Small intestine (tissue), 7 donors: ENCODE measurements at regions not wholly inside any gene's neighbourhood (a gene's known extent, or its start where the extent isn't known, plus 50 kb on each side); places are given as distances from the start of the nearest gene placed in this dataset.
"Not testable (repeated sequence)": the region's sequence is repeated elsewhere in the genome, so short reads cannot be mapped to it uniquely, and the experiment has no call there.

Experiments
- DNase-seq, 2 donors: peaks; one replicate each; pipeline versions ENCODE4 v3.0.0 to v3.0.0-alpha.2; 2013
- FAIRE-seq: peaks from 2 replicates; lab custom pipeline; 2012; peaks lifted over from hg19 to GRCh38; lab: Jason Lieb, UNC
- H3K27ac ChIP-seq, 3 donors: one replicate each; pipeline ENCODE4 v1.5.1; 2013; ENCODE audit warnings: low read length in 2 of 3, mild to moderate bottlenecking in 2 of 3, control low read depth in 1 of 3, inconsistent platforms in 1 of 3, low read depth in 1 of 3, moderate library complexity in 1 of 3
- H3K27me3 ChIP-seq, 3 donors: one replicate each; pipeline ENCODE4 v1.6.1; 2013; ENCODE audit warnings: low read length in 3 of 3, inconsistent platforms in 1 of 3; ENCODE audit not compliant: control insufficient read depth in 3 of 3, insufficient read depth in 3 of 3
- H3K36me3 ChIP-seq, 3 donors: one replicate each; pipeline ENCODE4 v1.6.1; 2013; ENCODE audit warnings: low read length in 3 of 3, inconsistent platforms in 1 of 3, low read depth in 1 of 3, mild to moderate bottlenecking in 1 of 3, moderate library complexity in 1 of 3; ENCODE audit not compliant: control insufficient read depth in 3 of 3, insufficient read depth in 2 of 3
- H3K4me1 ChIP-seq, 3 donors: one replicate each; pipeline ENCODE4 v1.6.1; 2013; ENCODE audit warnings: low read length in 2 of 3, inconsistent platforms in 1 of 3, low read depth in 1 of 3, mild to moderate bottlenecking in 1 of 3, moderate library complexity in 1 of 3; ENCODE audit not compliant: control insufficient read depth in 3 of 3, insufficient read depth in 2 of 3
- H3K4me3 ChIP-seq, 3 donors: one replicate each; pipeline ENCODE4 v1.5.1; 2013; ENCODE audit warnings: low read length in 3 of 3, control low read depth in 1 of 3, inconsistent platforms in 1 of 3, low read depth in 1 of 3, mild to moderate bottlenecking in 1 of 3, moderate library complexity in 1 of 3
- H3K9me3 ChIP-seq, 2 donors: one replicate each; pipeline ENCODE4 v1.6.1; 2013; ENCODE audit warnings: low read depth in 1 of 2, low read length in 1 of 2; ENCODE audit not compliant: control insufficient read depth in 2 of 2, insufficient read depth in 1 of 2
- WGBS, 3 donors: extraction: QIAGEN DNeasy Blood & Tissue Kit; methylation state at CpG; one replicate each; pipeline ENCODE4 v1.1.7; 2013; 5-methylcytosine and 5-hydroxymethylcytosine counted together
- donor health status: healthy with polysubstance abuse.
- donor health status: control.
- donor health status: control.
- donor health status: Bipolar disorder and iron deficiency.
- donor health status: healthy.

DNA sequence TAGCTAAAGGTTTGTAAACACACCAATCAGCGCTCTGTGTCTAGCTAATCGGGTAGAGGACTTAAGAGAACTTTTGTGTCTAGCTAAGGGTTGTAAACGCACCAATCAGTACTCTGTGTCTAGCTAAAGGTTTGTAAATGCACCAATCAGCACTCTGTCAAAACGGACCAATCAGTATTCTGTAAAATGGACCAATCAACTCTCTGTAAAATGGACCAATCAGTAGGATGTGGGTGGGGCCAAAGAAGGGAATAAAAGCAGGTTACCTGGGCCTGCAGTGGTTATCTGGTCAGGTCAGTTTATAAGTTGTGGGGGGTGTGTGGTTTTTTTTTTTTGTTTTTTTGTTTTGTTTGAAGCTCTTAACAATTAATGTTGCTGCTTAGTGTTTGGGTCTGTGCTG, 152.4 kb downstream of the SLC35B3 start:
- H3K9me3 ChIP-seq, H3K4me1 ChIP-seq, DNase-seq, H3K27me3 ChIP-seq, H3K4me3 ChIP-seq, FAIRE-seq, H3K36me3 ChIP-seq, H3K27ac ChIP-seq: not testable (repeated sequence)
- WGBS, 3 donors = 82 to 91% (median 86%) methylated on average over 4 of the region's 4 CpGs

DNA sequence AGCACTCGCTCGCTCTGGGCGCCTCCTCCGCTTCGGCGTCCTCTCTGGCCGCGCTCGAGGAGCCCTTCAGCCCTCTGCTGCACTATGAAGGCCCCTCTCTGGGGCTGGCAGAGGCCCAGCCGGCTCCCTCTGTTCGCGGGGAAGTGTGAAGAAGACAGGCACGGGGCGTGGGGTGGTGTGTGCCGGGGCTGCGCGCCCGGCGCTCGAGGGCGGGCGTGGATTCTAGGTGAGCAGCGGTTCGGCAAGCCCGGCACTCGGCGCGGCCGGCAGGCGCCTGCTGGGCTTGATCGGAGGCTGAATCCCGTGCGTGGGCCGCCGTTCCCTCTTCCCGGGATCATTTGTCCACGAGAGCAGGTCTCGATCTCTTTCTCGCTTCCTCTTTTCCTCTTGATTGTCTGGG, 153.0 kb downstream of the SLC35B3 start:
- H3K9me3 ChIP-seq = no peaks in the 10 kb centered on the region
- WGBS, 3 donors = 95 to 98% (median 97%) methylated on average over 31 to 39 of the region's 39 CpGs
- DNase-seq = no peak
- FAIRE-seq = no peak
- H3K4me3 ChIP-seq = no peak overlapping the region
- no peaks in the 10 kb centered on the region for H3K36me3 ChIP-seq
- H3K27ac ChIP-seq = no peak overlapping the region
- no peaks in the 10 kb centered on the region for H3K4me1 ChIP-seq
- H3K27me3 ChIP-seq = peaks cover 0 to 4% (median 0%) of the 10 kb centered on the region in 3 donors

DNA sequence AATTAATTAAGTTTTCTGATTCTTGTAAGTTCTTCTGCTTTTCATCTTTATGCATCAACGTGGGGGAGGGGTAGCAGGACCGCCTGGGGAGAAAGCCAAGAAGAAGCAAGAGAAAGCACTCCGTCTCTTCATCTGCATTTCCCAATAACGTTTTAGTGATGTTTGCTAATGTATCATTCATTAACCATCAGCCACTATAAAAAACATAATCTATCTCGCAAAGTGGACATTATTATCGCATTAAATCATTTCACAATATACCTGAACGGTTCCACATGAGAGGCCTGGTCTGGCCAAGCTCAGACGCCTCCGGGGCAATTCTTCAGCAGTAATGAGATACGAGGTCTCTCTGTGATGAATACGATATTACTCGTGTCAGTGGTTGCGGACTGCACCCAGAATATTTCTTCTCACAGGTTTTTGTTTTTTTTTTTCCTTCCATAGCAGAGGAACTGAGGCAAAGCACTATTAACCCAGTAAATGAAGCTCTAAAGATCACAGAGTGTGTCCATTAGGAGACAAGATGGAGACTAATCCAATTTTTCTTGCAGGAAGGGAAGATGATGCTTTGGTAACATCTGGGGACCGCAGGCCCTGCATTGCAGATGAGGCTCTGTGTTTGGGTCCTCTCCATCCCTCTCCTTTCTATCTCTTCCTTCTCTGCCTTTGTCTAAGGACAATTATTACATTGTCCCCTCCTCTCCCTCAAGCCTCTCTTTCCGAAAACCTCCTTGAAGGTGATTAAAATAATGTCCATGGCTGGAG, 156.1 kb downstream of the SLC35B3 start:
- Histone ChIP-seq H3K4me1 (no peaks in the 10 kb centered on the region), H3K27me3 (peaks cover 0 to 4% (median 0%) of the 10 kb centered on the region in 3 donors), H3K4me3 (no peak overlapping the region), H3K27ac (no peak overlapping the region), H3K9me3 (no peaks in the 10 kb centered on the region), H3K36me3 (no peaks in the 10 kb centered on the region)
- DNase-seq (no peak), FAIRE-seq (no peak)
- 29 to 64% (median 47%) methylated on average over 15 of the region's 15 CpGs for WGBS, 3 donors

DNA sequence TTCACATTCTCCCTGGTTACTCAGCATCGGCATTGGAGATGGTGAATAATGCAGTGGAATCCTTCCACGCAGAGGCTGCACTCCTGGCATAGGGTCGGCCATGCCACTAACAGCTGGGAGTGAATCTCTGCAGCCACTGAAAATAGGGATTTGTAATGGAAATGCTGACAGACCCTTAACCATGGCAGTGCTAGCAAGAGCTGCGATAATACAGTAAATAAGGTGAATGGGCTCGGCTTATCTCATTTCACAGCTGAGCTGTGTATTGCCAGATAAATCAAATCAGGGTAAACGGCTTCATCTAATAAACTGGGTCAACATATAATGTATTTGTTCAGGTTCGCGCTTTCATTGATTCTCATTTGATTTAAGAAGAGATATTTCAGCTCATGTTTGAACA, 156.8 kb downstream of the SLC35B3 start:
- no peaks in the 10 kb centered on the region for H3K9me3 ChIP-seq
- FAIRE-seq (no peak), DNase-seq (no peak)
- H3K4me1 ChIP-seq = no peaks in the 10 kb centered on the region
- WGBS, 3 donors = 25 to 60% (median 47%) methylated on average over 8 of the region's 8 CpGs
- no peak overlapping the region for H3K27ac ChIP-seq
- no peaks in the 10 kb centered on the region for H3K36me3 ChIP-seq
- H3K27me3 ChIP-seq = peaks cover 0 to 4% (median 0%) of the 10 kb centered on the region in 3 donors
- no peak overlapping the region for H3K4me3 ChIP-seq

DNA sequence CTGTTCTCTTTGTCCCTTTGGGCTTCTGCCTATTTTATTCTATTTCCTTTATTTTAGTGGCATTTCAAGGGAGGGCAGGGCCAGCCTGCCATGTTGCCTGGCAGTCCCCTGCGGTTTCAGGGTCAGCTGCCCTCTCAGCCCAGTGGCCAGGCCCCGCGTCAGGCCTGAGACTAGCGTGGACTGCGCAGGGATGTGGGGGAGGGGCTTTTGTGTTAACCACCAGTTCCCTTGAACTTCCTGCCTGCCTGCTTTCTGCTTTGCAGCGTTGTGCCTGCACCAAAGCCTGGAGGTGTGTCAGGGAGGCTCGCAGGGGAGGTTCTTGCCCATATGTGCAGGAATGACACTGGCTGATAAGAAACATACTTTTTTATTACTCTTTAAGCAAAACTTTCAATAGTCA, 157.6 kb downstream of the SLC35B3 start:
- 32 to 37% (median 36%) methylated on average over 7 of the region's 7 CpGs for WGBS, 3 donors
- DNase-seq (no peak), FAIRE-seq (no peak)
- no peaks in the 10 kb centered on the region for H3K4me1 ChIP-seq
- no peak overlapping the region for H3K4me3 ChIP-seq
- no peaks in the 10 kb centered on the region for H3K9me3 ChIP-seq
- no peaks in the 10 kb centered on the region for H3K36me3 ChIP-seq
- H3K27me3 ChIP-seq = peaks cover 0 to 4% (median 0%) of the 10 kb centered on the region in 3 donors
- H3K27ac ChIP-seq = no peak overlapping the region

DNA sequence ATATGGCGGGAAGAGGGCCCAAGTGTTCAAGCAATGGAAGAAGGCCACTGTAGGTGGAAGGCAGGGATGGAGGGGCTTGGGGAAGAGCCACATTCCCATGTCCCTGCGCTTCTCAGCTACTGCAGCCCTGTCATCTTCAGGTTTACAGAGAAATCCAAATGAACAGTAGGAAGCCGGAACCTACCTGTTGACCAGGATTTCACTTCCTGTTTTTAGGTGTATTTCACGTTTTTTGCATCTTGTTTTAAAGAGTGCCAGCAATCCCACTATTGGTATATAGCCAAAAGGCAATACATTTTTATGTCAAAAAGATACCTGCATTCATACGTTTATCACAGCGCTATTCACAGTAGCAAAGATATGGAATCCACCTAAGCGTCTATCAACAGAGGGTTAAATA, 159.2 kb downstream of the SLC35B3 start:
- Histone ChIP-seq H3K9me3 (no peaks in the 10 kb centered on the region), H3K4me1 (no peaks in the 10 kb centered on the region), H3K4me3 (no peak overlapping the region), H3K27ac (no peak overlapping the region), H3K27me3 (peaks cover 0 to 4% (median 0%) of the 10 kb centered on the region in 3 donors), H3K36me3 (no peaks in the 10 kb centered on the region)
- FAIRE-seq (no peak), DNase-seq (no peak)
- WGBS, 3 donors = 78 to 85% (median 84%) methylated on average over 7 of the region's 7 CpGs

DNA sequence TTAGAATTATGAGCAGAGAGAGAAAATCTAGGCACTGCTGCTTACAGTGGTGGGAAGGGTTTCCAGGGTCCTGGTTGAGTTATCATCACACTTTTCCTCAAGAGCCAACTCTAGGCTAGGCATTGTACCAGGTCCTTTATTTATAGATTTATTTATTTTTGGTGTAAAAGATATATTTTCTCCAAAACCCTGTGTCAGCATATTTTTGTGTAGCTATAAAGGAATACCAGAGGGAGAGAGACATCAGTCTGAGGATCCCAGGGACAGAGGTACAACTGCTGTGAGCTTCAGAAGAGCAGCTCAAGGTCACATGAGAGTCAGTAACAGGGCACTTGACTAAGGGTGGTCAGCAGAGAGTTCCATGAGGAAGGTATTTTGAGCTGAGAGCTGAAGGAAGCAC, 159.7 kb downstream of the SLC35B3 start:
- Histone ChIP-seq H3K4me1 (no peaks in the 10 kb centered on the region), H3K9me3 (no peaks in the 10 kb centered on the region), H3K27ac (no peak overlapping the region), H3K36me3 (no peaks in the 10 kb centered on the region), H3K27me3 (peaks cover 0 to 4% (median 0%) of the 10 kb centered on the region in 3 donors), H3K4me3 (no peak overlapping the region)
- FAIRE-seq (no peak), DNase-seq (no peak)

DNA sequence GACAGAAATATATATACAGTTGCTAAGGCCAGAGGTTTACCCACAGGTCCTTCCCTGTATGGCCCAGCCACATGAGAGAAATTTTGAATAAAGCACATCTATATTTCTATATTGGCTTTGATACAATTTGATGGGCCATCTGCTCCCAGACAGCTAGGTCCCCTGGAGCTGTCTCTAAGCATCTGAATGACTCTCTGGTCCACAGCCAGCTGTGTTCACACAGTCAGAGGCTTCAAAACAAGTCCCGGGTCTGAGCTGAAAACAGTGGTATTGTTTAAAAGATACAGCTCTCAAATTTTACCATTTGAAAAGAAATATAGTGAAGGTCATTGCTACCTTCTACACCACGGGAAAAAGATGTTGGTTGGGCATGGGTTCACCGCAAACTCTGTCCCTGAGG, 161.1 kb downstream of the SLC35B3 start:
- no peaks in the 10 kb centered on the region for H3K4me1 ChIP-seq
- H3K27me3 ChIP-seq = peaks cover 0 to 4% (median 0%) of the 10 kb centered on the region in 3 donors
- no peaks in the 10 kb centered on the region for H3K9me3 ChIP-seq
- H3K36me3 ChIP-seq = no peaks in the 10 kb centered on the region
- WGBS, 3 donors = 60 to 69% (median 63%) methylated on average over 3 of the region's 3 CpGs
- FAIRE-seq = no peak
- H3K27ac ChIP-seq = no peak overlapping the region
- no peak for DNase-seq
- H3K4me3 ChIP-seq = no peak overlapping the region
